ENCODE measurements at regions not wholly inside any gene's neighbourhood (a gene's known extent, or its start where the extent isn't known, plus 50 kb on each side); places are given as distances from the start of the nearest gene placed in this dataset.
"Not testable (repeated sequence)": the region's sequence is repeated elsewhere in the genome, so short reads cannot be mapped to it uniquely, and the experiment has no call there.

- no peak overlapping the region for H3K27ac ChIP-seq
- DNase-seq (peak; percentile 17 to 53), ATAC-seq (peak; percentile 49 to 78 (median 69))
- intact Hi-C loops (cut with DNase I) = loop anchor here in 5 of 10 donors (5.0 to 10.0 kb wide), 5 partner anchors 139 to 469 kb away; partner anchors contain the start of gene ADRA1B (in 4 of the 5)
- 40 to 42% methylated on average over 10 of the region's 10 CpGs for whole genome bisulfite sequencing, 2 donors
- H3K4me3 ChIP-seq = no peak overlapping the region
- H3K9me3 ChIP-seq = no peaks in the 10 kb centered on the region
- peaks cover 0 to 8% (median under 1%) of the 10 kb centered on the region in 9 donors for H3K4me1 ChIP-seq
- H3K27me3 ChIP-seq = no peaks in the 10 kb centered on the region
- H3K36me3 ChIP-seq = no peaks in the 10 kb centered on the region
- TF ChIP-seq, protein P1, sequence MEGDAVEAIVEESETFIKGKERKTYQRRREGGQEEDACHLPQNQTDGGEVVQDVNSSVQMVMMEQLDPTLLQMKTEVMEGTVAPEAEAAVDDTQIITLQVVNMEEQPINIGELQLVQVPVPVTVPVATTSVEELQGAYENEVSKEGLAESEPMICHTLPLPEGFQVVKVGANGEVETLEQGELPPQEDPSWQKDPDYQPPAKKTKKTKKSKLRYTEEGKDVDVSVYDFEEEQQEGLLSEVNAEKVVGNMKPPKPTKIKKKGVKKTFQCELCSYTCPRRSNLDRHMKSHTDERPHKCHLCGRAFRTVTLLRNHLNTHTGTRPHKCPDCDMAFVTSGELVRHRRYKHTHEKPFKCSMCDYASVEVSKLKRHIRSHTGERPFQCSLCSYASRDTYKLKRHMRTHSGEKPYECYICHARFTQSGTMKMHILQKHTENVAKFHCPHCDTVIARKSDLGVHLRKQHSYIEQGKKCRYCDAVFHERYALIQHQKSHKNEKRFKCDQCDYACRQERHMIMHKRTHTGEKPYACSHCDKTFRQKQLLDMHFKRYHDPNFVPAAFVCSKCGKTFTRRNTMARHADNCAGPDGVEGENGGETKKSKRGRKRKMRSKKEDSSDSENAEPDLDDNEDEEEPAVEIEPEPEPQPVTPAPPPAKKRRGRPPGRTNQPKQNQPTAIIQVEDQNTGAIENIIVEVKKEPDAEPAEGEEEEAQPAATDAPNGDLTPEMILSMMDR (IDR thresholded peaks at IDR 0.05) = peak; percentile 45 to 72 (median 70)
These were observed 185.7 kb upstream of the IL12B start for GRCh38 chr5:159515909-159516415.

- Histone ChIP-seq H3K27me3 (no peaks in the 10 kb centered on the region), H3K27ac (no peak overlapping the region), H3K4me3 (no peak overlapping the region), H3K36me3 (no peaks in the 10 kb centered on the region), H3K9me3 (no peaks in the 10 kb centered on the region), H3K4me1 (no peaks in the 10 kb centered on the region)
- TF ChIP-seq, protein P1 (IDR thresholded peaks at IDR 0.05) = no peak
- no peak for ATAC-seq
- whole genome bisulfite sequencing, 2 donors = 79 to 84% methylated on average over 3 of the region's 3 CpGs
- DNase-seq = no peak
- intact Hi-C loops (cut with DNase I) = loop anchor here in 5 of 10 donors (5.0 to 10.0 kb wide), 5 partner anchors 136 to 466 kb away; partner anchors contain the start of gene ADRA1B (in 4 of the 5)
These were observed 188.1 kb upstream of the IL12B start for GRCh38 chr5:159518371-159518770.

- Histone ChIP-seq H3K27me3 (no peaks in the 10 kb centered on the region), H3K36me3 (no peaks in the 10 kb centered on the region), H3K9me3 (no peaks in the 10 kb centered on the region), H3K27ac (no peak overlapping the region), H3K4me1 (no peaks in the 10 kb centered on the region), H3K4me3 (no peak overlapping the region)
- ATAC-seq (peak in 1 of 8 donors; percentile 37), DNase-seq (no peak)
- intact Hi-C loops (cut with DNase I) = loop anchor here in 5 of 10 donors (5.0 to 10.0 kb wide), 5 partner anchors 135 to 465 kb away; partner anchors contain the start of gene ADRA1B (in 4 of the 5)
- WGBS, 2 donors = 68 to 73% methylated on average over 7 of the region's 7 CpGs
- TF ChIP-seq, protein P1 (IDR thresholded peaks at IDR 0.05) = no peak
These were observed 189.1 kb upstream of the IL12B start for GRCh38 chr5:159519365-159519764.

- 89 to 92% methylated on average over 2 of the region's 2 CpGs for whole genome bisulfite sequencing, 2 donors
- Histone ChIP-seq H3K27ac (no peak overlapping the region), H3K36me3 (no peaks in the 10 kb centered on the region), H3K27me3 (no peaks in the 10 kb centered on the region), H3K4me3 (no peak overlapping the region), H3K4me1 (peaks cover 0 to 12% (median 5%) of the 10 kb centered on the region in 9 donors), H3K9me3 (no peaks in the 10 kb centered on the region)
- TF ChIP-seq, protein P1 (IDR thresholded peaks at IDR 0.05) = no peak
- intact Hi-C loops (cut with DNase I) = no loop called here
- no peak for ATAC-seq
- no peak for DNase-seq
These were observed 192.6 kb upstream of the IL12B start for GRCh38 chr5:159522841-159523240.

DNA sequence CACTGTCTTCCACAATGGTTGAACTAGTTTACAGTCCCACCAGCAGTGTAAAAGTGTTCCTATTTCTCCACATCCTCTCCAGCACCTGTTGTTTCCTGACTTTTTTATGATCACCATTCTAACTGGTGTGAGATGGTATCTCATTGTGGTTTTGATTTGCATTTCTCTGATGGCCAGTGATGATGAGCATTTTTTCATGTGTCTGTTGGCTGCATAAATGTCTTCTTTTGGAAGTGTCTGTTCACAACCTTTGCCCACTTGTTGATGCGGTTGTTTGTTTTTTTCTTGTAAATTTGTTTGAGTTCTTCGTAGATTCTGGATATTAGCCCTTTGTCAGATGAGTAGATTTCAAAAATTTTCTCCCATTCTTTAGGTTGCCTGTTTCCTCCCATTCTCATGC is 194.0 kb upstream of the IL12B start:
- H3K4me3 ChIP-seq; DNase-seq; H3K27me3 ChIP-seq; intact Hi-C loops (cut with DNase I); ATAC-seq; H3K36me3 ChIP-seq; H3K27ac ChIP-seq: not testable (repeated sequence)
- peaks cover 0 to 11% (median 0%) of the 10 kb centered on the region in 11 donors for H3K9me3 ChIP-seq
- H3K4me1 ChIP-seq = peaks cover 0 to 12% (median 5%) of the 10 kb centered on the region in 9 donors
- 88 to 91% methylated on average over 2 of the region's 2 CpGs for WGBS, 2 donors

All from heart right ventricle (tissue), 16 donors.